ENCODE measurements at regions not wholly inside any gene's neighbourhood (a gene's known extent, or its start where the extent isn't known, plus 50 kb on each side); places are given as distances from the start of the nearest gene placed in this dataset.

- no peak for TF ChIP-seq CTCF (IDR thresholded peaks at IDR 0.05)
- no peak for TF ChIP-seq POLR2A (IDR thresholded peaks at IDR 0.05)
Observed at GRCh38 chr10:3532644-3533043, 252.4 kb downstream of the KLF6 start.
